HCT116 (cell line): ENCODE measurements at regions not wholly inside any gene's neighbourhood (a gene's known extent, or its start where the extent isn't known, plus 50 kb on each side); places are given as distances from the start of the nearest gene placed in this dataset.

Experiments used
- ATAC-seq: fragments of 200-7000 bp; cut with Tn5 transposase; 2 replicates; pipeline ENCODE4 v1.9.1; 2020; ENCODE audit warnings: mild to moderate bottlenecking, moderate library complexity
- BruUV-seq: library from RNA; stranded (reverse); fragments of 400-500 nt; replicated peaks from 2 replicates; lab custom pipeline; 2021; lab: Mats Ljungman, UMichigan
- CTCF ChIA-PET: fragments of 300-600 bp; sonication (Branson Sonifier 250); formaldehyde crosslinking; loops from one replicate; lab custom pipeline; 2021; ENCODE audit warnings: antibody characterized with exemption; lab: Charles Lee
- POLR2A ChIA-PET: fragments of 300-600, 350-600 bp; sonication (Branson Sonifier 250); formaldehyde crosslinking; loops from one replicate; lab custom pipeline; 2021; ENCODE audit warnings: antibody characterized with exemption; lab: Charles Lee
- RAD21 ChIA-PET, 2 experiments: fragments of 300-600 bp; sonication (Branson Sonifier 250); formaldehyde crosslinking; loops; one replicate each; lab custom pipeline; 2023; ENCODE audit warnings: low total read pairs in 2 of 2; ENCODE audit not compliant: uncharacterized antibody in 2 of 2, unreplicated experiment in 2 of 2, low non-redundant PET in 1 of 2; lab: Charles Lee
- DNase-seq: peaks from one replicate; pipeline ENCODE4 v3.0.0-alpha.2; 2010; ENCODE audit warnings: low read depth, low spot score
- H2AFZ ChIP-seq: fragments of 200-600 bp; shearing (Covaris generic), sonication (generic); 2 replicates; pipeline ENCODE4 v1.6.1; 2017; ENCODE audit warnings: low read depth, mixed run types, mixed read lengths, antibody characterized with exemption, low read length; ENCODE audit not compliant: poor library complexity, severe bottlenecking
- H3K27ac ChIP-seq: 2 replicates; pipeline ENCODE4 v1.5.1; 2012; ENCODE audit warnings: low read depth, low read length
- H3K27me3 ChIP-seq: fragments of 200-600 bp; sonication (generic); 2 replicates; pipeline ENCODE4 v1.6.1; 2016; ENCODE audit warnings: mixed run types, low read length, mixed read lengths; ENCODE audit not compliant: insufficient read depth
- H3K36me3 ChIP-seq, 2 experiments: fragments of 200-500 bp in 1 of 2; fragments of 200-600 bp in 1 of 2; sonication (Bioruptor generic) in 1 of 2; sonication (generic) in 1 of 2; 2 replicates each; pipeline versions ENCODE4 v1.5.1 to v1.6.1; 2014 to 2016; ENCODE audit warnings: low read length in 2 of 2, inconsistent platforms in 1 of 2, mixed read lengths in 1 of 2, mixed run types in 1 of 2; ENCODE audit not compliant: insufficient read depth in 2 of 2, control insufficient read depth in 1 of 2
- H3K4me1 ChIP-seq, 2 experiments: fragments of 200-600 bp in 1 of 2; sonication (generic) in 1 of 2; 2 replicates each; pipeline versions ENCODE4 v1.5.1 to v1.6.1; 2012 to 2017; ENCODE audit warnings: low read length in 2 of 2, inconsistent platforms in 1 of 2, mild to moderate bottlenecking in 1 of 2, mixed read lengths in 1 of 2, mixed run types in 1 of 2, moderate library complexity in 1 of 2; ENCODE audit not compliant: insufficient read depth in 2 of 2, control insufficient read depth in 1 of 2
- H3K4me2 ChIP-seq: fragments of 200-600 bp; sonication (generic); 2 replicates; pipeline ENCODE4 v1.6.1; 2017; ENCODE audit warnings: mixed run types, low read length, mixed read lengths
- H3K4me3 ChIP-seq, 2 experiments: fragments of 200-600 bp in 1 of 2; sonication (generic) in 1 of 2; replicated peaks in 1 of 2; 2 replicates each; pipeline ENCODE4 v1.5.1; 2011 to 2016; ENCODE audit warnings: low read length in 2 of 2, control low read depth in 1 of 2, low read depth in 1 of 2, mild to moderate bottlenecking in 1 of 2, mixed read lengths in 1 of 2, mixed run types in 1 of 2
- H3K79me2 ChIP-seq: fragments of 200-600 bp; sonication (generic); 2 replicates; pipeline ENCODE4 v1.6.1; 2017; ENCODE audit warnings: mild to moderate bottlenecking, mixed run types, low read length, moderate library complexity, mixed read lengths; ENCODE audit not compliant: insufficient read depth
- H3K9ac ChIP-seq: fragments of 200-600 bp; sonication (generic); 2 replicates; pipeline ENCODE4 v1.6.1; 2016; ENCODE audit warnings: low read length, mixed read lengths
- H3K9me2 ChIP-seq: fragments of 200-600 bp; sonication (generic), shearing (Covaris generic); 2 replicates; pipeline ENCODE4 v1.6.1; 2017; ENCODE audit warnings: mixed run types, mild to moderate bottlenecking, moderate library complexity; ENCODE audit not compliant: insufficient read depth
- H3K9me3 ChIP-seq, 2 experiments: fragments of 200-500 bp in 1 of 2; fragments of 200-600 bp in 1 of 2; sonication (Bioruptor generic) in 1 of 2; sonication (generic) in 1 of 2; 2 replicates each; pipeline ENCODE4 v1.6.1; 2014 to 2017; ENCODE audit warnings: low read length in 2 of 2, mixed read lengths in 2 of 2, inconsistent platforms in 1 of 2, low read depth in 1 of 2, mild to moderate bottlenecking in 1 of 2, mixed run types in 1 of 2, moderate library complexity in 1 of 2; ENCODE audit not compliant: control insufficient read depth in 1 of 2, insufficient read depth in 1 of 2
- H4K20me1 ChIP-seq: fragments of 200-600 bp; sonication (generic), shearing (Covaris generic); 2 replicates; pipeline ENCODE4 v1.6.1; 2017; ENCODE audit warnings: mixed run types, mild to moderate bottlenecking, moderate library complexity; ENCODE audit not compliant: insufficient read depth
- ELF1 ChIP-seq: IDR thresholded peaks from 2 replicates; pipeline ENCODE4 v1.6.1; 2012; ENCODE audit warnings: low read depth, borderline replicate concordance
- EZH2 ChIP-seq: fragments of 200-600 bp; sonication (generic); IDR thresholded peaks from 2 replicates; pipeline ENCODE4 v1.6.1; 2017; ENCODE audit warnings: antibody characterized with exemption, mixed run types
- EZH2phosphoT487 ChIP-seq: fragments of 200-600 bp; IDR thresholded peaks from 2 replicates; pipeline ENCODE4 v1.6.1; 2018; ENCODE audit warnings: antibody characterized with exemption, borderline replicate concordance
- FOSL1 ChIP-seq: IDR thresholded peaks from 2 replicates; pipeline ENCODE4 v1.6.1; 2012; ENCODE audit warnings: low read depth
- POLR2AphosphoS5 ChIP-seq: IDR thresholded peaks from 2 replicates; pipeline ENCODE4 v1.6.1; 2011; ENCODE audit warnings: mild to moderate bottlenecking, low read depth, low read length, moderate library complexity
- SP1 ChIP-seq: IDR thresholded peaks from 2 replicates; pipeline ENCODE4 v1.6.1; 2012; ENCODE audit warnings: low read depth
- YY1 ChIP-seq: IDR thresholded peaks from 2 replicates; pipeline ENCODE4 v1.6.1; 2011; ENCODE audit warnings: low read length, low read depth, moderate library complexity, mild to moderate bottlenecking; ENCODE audit not compliant: insufficient replicate concordance; ENCODE audit errors: extremely low read depth
- ZBTB33 ChIP-seq: IDR thresholded peaks from 2 replicates; pipeline ENCODE4 v1.6.1; 2011; ENCODE audit warnings: mild to moderate bottlenecking, low read length, moderate library complexity; ENCODE audit not compliant: insufficient replicate concordance; ENCODE audit errors: extremely low read depth
- ZNF274 ChIP-seq: fragments of 200-500 bp; sonication (Bioruptor generic); IDR thresholded peaks from 2 replicates; pipeline ENCODE4 v1.6.1; 2014; ENCODE audit warnings: mild to moderate bottlenecking, low read depth, low read length, inconsistent platforms
- intact Hi-C: fragments of 100-400 bp; cut with micrococcal nuclease; formaldehyde crosslinking; loops from 2 replicates; pipeline ENCODE4 v1.10.0; 2022
- TF ChIP-seq, protein P1 (sequence below), 3 experiments: fragments of 200-600 bp in 1 of 3; sonication (generic) in 1 of 3; IDR thresholded peaks in 2 of 3; conservative IDR thresholded peaks in 1 of 3; 2 replicates each; pipeline ENCODE4 v1.5.1; 2012 to 2017; ENCODE audit warnings: low read depth in 2 of 3, low read length in 2 of 3, antibody characterized with exemption in 1 of 3, borderline replicate concordance in 1 of 3, control low read depth in 1 of 3, mild to moderate bottlenecking in 1 of 3, mixed read lengths in 1 of 3, mixed run types in 1 of 3, moderate library complexity in 1 of 3; ENCODE audit not compliant: insufficient read depth in 1 of 3
- TF ChIP-seq, protein P2 (sequence below): IDR thresholded peaks from 2 replicates; pipeline ENCODE4 v1.6.1; 2012; ENCODE audit warnings: low read depth

DNA sequence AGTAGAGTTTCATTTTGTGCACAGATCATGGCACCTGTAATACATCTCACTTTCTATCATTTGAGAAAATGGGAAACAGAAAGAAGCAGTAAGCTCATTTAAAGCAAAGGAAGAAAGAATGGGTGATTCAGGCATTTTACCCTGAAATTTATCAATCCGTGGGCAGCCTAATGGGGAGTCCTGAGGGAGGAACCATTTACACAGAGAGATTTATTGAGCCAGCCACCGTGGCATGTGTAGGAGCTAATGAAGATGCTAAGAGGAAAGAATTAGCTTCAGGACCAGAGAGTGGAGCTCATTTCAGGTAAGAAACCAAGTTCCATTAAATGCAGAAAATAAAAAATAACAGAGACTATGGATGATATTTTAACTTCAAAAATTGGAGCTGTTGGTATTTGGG lies 443.4 kb upstream of the COBL start:
- intact Hi-C loops = no loop called here
- no peak overlapping the region for H2AFZ ChIP-seq
- H3K79me2 ChIP-seq = no peaks in the 10 kb centered on the region
- H3K27ac ChIP-seq = no peak overlapping the region
- POLR2A ChIA-PET = no interaction called here
- H3K9me2 ChIP-seq = no peaks in the 10 kb centered on the region
- no peaks in the 10 kb centered on the region for H3K4me1 ChIP-seq
- H3K9me3 ChIP-seq = no peaks in the 10 kb centered on the region; a peak in 1 of 4 replicates
- TF ChIP-seq SP1 = no peak
- TF ChIP-seq EZH2 = no peak
- no peak for TF ChIP-seq EZH2phosphoT487
- no peak for TF ChIP-seq YY1
- TF ChIP-seq, protein P1, sequence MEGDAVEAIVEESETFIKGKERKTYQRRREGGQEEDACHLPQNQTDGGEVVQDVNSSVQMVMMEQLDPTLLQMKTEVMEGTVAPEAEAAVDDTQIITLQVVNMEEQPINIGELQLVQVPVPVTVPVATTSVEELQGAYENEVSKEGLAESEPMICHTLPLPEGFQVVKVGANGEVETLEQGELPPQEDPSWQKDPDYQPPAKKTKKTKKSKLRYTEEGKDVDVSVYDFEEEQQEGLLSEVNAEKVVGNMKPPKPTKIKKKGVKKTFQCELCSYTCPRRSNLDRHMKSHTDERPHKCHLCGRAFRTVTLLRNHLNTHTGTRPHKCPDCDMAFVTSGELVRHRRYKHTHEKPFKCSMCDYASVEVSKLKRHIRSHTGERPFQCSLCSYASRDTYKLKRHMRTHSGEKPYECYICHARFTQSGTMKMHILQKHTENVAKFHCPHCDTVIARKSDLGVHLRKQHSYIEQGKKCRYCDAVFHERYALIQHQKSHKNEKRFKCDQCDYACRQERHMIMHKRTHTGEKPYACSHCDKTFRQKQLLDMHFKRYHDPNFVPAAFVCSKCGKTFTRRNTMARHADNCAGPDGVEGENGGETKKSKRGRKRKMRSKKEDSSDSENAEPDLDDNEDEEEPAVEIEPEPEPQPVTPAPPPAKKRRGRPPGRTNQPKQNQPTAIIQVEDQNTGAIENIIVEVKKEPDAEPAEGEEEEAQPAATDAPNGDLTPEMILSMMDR (IDR thresholded peaks at IDR 0.05 in 2 of 3, conservative IDR thresholded peaks at IDR 0.05 in 1 of 3; ENCODE audit: borderline replicate concordance in 1 of 3, insufficient read depth in 1 of 3, low read depth in 2 of 3, low read length in 2 of 3) = no peak
- TF ChIP-seq ELF1 = no peak
- TF ChIP-seq ZBTB33 = no peak
- TF ChIP-seq POLR2AphosphoS5 = no peak
- TF ChIP-seq ZNF274 = no peak
- no peak for TF ChIP-seq FOSL1
- TF ChIP-seq, protein P2, sequence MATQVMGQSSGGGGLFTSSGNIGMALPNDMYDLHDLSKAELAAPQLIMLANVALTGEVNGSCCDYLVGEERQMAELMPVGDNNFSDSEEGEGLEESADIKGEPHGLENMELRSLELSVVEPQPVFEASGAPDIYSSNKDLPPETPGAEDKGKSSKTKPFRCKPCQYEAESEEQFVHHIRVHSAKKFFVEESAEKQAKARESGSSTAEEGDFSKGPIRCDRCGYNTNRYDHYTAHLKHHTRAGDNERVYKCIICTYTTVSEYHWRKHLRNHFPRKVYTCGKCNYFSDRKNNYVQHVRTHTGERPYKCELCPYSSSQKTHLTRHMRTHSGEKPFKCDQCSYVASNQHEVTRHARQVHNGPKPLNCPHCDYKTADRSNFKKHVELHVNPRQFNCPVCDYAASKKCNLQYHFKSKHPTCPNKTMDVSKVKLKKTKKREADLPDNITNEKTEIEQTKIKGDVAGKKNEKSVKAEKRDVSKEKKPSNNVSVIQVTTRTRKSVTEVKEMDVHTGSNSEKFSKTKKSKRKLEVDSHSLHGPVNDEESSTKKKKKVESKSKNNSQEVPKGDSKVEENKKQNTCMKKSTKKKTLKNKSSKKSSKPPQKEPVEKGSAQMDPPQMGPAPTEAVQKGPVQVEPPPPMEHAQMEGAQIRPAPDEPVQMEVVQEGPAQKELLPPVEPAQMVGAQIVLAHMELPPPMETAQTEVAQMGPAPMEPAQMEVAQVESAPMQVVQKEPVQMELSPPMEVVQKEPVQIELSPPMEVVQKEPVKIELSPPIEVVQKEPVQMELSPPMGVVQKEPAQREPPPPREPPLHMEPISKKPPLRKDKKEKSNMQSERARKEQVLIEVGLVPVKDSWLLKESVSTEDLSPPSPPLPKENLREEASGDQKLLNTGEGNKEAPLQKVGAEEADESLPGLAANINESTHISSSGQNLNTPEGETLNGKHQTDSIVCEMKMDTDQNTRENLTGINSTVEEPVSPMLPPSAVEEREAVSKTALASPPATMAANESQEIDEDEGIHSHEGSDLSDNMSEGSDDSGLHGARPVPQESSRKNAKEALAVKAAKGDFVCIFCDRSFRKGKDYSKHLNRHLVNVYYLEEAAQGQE = no peak
- TF ChIP-seq, all 23 proteins: peak for 0
- Histone ChIP-seq H3K9ac (no peak overlapping the region), H3K4me3 (no peak overlapping the region), H3K4me2 (no peak overlapping the region), H3K36me3 (no peaks in the 10 kb centered on the region), H4K20me1 (no peaks in the 10 kb centered on the region), H3K27me3 (no peaks in the 10 kb centered on the region)
- ATAC-seq (no peak), DNase-seq (no peak)
- no TSS peak for BruUV-seq
- ChIA-PET CTCF (no interaction called here), RAD21 (no interaction called here)
